ENCODE measurements at regions not wholly inside any gene's neighbourhood (a gene's known extent, or its start where the extent isn't known, plus 50 kb on each side); places are given as distances from the start of the nearest gene placed in this dataset.

- no peak for TF ChIP-seq ZFX (IDR thresholded peaks at IDR 0.05; ENCODE audit: borderline replicate concordance)
- TF ChIP-seq, protein P1, sequence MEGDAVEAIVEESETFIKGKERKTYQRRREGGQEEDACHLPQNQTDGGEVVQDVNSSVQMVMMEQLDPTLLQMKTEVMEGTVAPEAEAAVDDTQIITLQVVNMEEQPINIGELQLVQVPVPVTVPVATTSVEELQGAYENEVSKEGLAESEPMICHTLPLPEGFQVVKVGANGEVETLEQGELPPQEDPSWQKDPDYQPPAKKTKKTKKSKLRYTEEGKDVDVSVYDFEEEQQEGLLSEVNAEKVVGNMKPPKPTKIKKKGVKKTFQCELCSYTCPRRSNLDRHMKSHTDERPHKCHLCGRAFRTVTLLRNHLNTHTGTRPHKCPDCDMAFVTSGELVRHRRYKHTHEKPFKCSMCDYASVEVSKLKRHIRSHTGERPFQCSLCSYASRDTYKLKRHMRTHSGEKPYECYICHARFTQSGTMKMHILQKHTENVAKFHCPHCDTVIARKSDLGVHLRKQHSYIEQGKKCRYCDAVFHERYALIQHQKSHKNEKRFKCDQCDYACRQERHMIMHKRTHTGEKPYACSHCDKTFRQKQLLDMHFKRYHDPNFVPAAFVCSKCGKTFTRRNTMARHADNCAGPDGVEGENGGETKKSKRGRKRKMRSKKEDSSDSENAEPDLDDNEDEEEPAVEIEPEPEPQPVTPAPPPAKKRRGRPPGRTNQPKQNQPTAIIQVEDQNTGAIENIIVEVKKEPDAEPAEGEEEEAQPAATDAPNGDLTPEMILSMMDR (IDR thresholded peaks at IDR 0.05) = no peak
- no peak overlapping the region for H3K27ac ChIP-seq
Measured at GRCh38 chr3:40841131-40841530, 316.4 kb downstream of the ZNF621 start.

GRCh38 chr3:40841570-40842109 lies 316.9 kb downstream of the ZNF621 start:
- H3K27ac ChIP-seq = no peak overlapping the region
- TF ChIP-seq, protein P1 (IDR thresholded peaks at IDR 0.05) = no peak
- no peak for TF ChIP-seq ZFX (IDR thresholded peaks at IDR 0.05; ENCODE audit: borderline replicate concordance)

DNA sequence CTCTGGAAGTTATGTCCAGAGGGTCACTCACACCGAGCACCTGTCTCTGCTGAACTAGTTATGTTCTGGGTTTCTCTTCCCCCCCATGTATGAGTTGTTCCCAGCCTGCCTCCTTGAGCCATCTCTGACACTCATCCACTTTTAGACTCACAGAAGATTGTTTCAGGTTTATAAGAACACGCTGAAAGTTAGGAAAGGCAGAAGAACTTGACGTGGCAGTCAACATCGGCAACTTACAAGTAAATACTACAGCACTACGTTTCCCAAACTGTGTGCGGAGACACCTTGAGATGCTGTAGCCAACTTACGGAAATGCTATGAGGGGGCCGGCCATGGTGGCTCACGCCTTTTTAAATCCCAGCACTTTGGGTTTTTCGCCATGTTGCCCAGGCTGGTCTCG lies 318.0 kb downstream of the ZNF621 start:
- TF ChIP-seq ZFX (IDR thresholded peaks at IDR 0.05; ENCODE audit: borderline replicate concordance) = no peak
- TF ChIP-seq, protein P1 (IDR thresholded peaks at IDR 0.05) = no peak
- no peak overlapping the region for H3K27ac ChIP-seq

- TF ChIP-seq, protein P1 (IDR thresholded peaks at IDR 0.05) = no peak
- TF ChIP-seq ZFX (IDR thresholded peaks at IDR 0.05; ENCODE audit: borderline replicate concordance) = no peak
- H3K27ac ChIP-seq = no peak overlapping the region
Measured at GRCh38 chr3:40843208-40843624, 318.5 kb downstream of the ZNF621 start.

- TF ChIP-seq, protein P1 (IDR thresholded peaks at IDR 0.05) = no peak
- no peak for TF ChIP-seq ZFX (IDR thresholded peaks at IDR 0.05; ENCODE audit: borderline replicate concordance)
- no peak overlapping the region for H3K27ac ChIP-seq
Measured at GRCh38 chr3:40843851-40844548, 319.2 kb downstream of the ZNF621 start.

GRCh38 chr3:40844896-40845295 lies 320.1 kb downstream of the ZNF621 start:
- TF ChIP-seq, protein P1 (IDR thresholded peaks at IDR 0.05) = no peak
- no peak for TF ChIP-seq ZFX (IDR thresholded peaks at IDR 0.05; ENCODE audit: borderline replicate concordance)

DNA sequence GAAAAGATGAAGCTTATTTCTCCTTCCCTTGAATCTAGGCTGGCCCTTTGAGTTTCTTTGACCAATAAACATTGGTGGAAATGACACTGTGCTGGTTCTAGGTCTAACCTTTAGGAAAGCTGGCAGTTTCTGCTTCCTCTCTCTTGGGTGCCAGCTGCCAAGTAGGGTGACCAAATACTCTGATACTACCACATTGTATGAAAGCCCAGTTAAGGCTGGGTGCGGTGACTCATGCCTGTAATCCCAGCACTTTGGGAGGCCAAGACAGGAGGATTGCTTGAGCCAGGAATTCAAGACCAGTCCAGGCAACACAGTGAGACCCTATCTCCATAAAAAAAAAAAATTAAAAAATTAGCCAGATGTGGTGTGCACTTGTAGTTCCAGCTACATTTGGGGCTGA lies 320.7 kb downstream of the ZNF621 start:
- no peak for TF ChIP-seq ZFX (IDR thresholded peaks at IDR 0.05; ENCODE audit: borderline replicate concordance)
- TF ChIP-seq, protein P1 (IDR thresholded peaks at IDR 0.05) = no peak
- no peak overlapping the region for H3K27ac ChIP-seq

More at GRCh38 chr3:40844896-40845295, 320.1 kb downstream of the ZNF621 start:
- H3K27ac ChIP-seq = no peak overlapping the region
